ENCODE measurements at regions not wholly inside any gene's neighbourhood (a gene's known extent, or its start where the extent isn't known, plus 50 kb on each side); places are given as distances from the start of the nearest gene placed in this dataset.

DNA sequence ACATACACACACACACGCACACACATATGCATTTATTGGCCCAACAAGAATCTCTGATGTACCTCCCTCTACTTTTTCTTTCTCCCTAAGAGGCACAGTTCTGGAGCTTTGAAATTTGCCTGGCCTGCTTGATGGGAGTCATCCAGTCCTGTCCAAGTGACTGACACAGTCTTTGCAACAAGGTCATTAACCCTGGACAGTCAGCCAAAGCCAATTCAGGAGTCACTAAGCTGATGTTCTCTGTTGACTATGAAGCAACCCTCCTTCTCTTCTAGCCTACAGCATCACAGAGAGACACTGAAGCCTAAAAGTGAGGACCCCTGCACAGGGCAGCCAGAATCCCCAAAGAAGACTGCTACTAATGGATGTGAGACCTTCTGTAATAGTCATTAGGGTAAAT lies 123.1 kb downstream of the HHIPL2 start:
- no TSS peak for BruUV-seq (replicated peaks)
- H3K4me3 Mint-ChIP-seq (ENCODE audit: low read depth, unreplicated experiment): no peak overlapping the region
- intact Hi-C loops (cut with micrococcal nuclease; ENCODE audit: unreplicated experiment): no loop called here
- peaks cover 5% of the 10 kb centered on the region for H3K9me3 Mint-ChIP-seq (ENCODE audit: low read depth, unreplicated experiment)
- H3K27me3 Mint-ChIP-seq (ENCODE audit: unreplicated experiment): peaks cover 56% of the 10 kb centered on the region
- no peaks in the 10 kb centered on the region for H3K4me1 Mint-ChIP-seq (ENCODE audit: low read depth, unreplicated experiment)
- CTCF ChIA-PET: no interaction called here
- TF ChIP-seq CTCF (IDR thresholded peaks at IDR 0.05; ENCODE audit: unreplicated experiment): no peak
- H3K27ac Mint-ChIP-seq (ENCODE audit: unreplicated experiment): no peak overlapping the region
- DNase-seq: no peak
- H3K36me3 Mint-ChIP-seq (ENCODE audit: insufficient read depth, unreplicated experiment): no peaks in the 10 kb centered on the region

DNA sequence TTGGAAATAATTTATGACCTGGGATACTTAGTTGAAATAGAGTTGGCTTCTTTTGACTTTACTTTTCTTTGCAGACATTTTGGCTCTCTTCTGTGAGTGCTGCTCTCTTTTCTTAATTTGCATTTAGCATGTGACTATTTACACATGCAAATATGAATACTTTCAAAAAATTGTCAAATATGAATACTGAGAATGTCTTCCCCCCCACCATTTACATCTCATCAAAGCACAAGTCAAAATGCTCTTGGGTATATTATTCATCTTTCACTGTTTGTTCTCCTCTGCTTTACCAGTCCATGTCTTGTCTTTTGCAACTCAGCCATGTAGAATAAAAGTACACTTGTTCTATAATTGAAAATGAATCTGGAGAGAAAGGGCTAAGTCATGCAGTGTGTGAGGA lies 126.5 kb downstream of the HHIPL2 start:
- Mint-ChIP-seq H3K27ac (ENCODE audit: unreplicated experiment) (no peak overlapping the region), H3K4me3 (ENCODE audit: low read depth, unreplicated experiment) (no peak overlapping the region), H3K4me1 (ENCODE audit: low read depth, unreplicated experiment) (no peaks in the 10 kb centered on the region), H3K27me3 (ENCODE audit: unreplicated experiment) (peaks cover 57% of the 10 kb centered on the region), H3K36me3 (ENCODE audit: insufficient read depth, unreplicated experiment) (no peaks in the 10 kb centered on the region), H3K9me3 (ENCODE audit: low read depth, unreplicated experiment) (peaks cover 3% of the 10 kb centered on the region)
- DNase-seq: no peak
- CTCF ChIA-PET: no interaction called here
- intact Hi-C loops (cut with micrococcal nuclease; ENCODE audit: unreplicated experiment): no loop called here
- no peak for TF ChIP-seq CTCF (IDR thresholded peaks at IDR 0.05; ENCODE audit: unreplicated experiment)
- BruUV-seq (replicated peaks): no TSS peak

DNA sequence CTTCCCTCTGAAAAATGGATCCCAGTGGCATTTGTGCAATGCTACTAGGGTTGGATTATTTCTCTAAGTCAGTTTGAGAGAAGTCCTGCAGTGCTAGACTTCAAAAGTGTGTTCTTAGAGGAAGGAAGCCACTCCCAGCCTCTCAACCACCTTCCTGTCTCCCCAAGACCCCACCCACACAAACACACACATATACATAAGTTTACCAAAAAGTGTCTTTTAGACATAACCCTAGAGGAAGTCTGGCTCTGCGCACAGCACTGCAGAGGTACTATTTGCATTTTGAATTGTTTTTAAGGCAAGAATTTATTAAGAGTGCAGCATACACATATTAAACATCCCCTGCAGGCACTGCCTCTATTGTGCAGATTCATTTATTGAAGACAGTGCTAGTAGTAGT lies 127.3 kb downstream of the HHIPL2 start:
- H3K27ac Mint-ChIP-seq (ENCODE audit: unreplicated experiment): no peak overlapping the region
- H3K36me3 Mint-ChIP-seq (ENCODE audit: insufficient read depth, unreplicated experiment): no peaks in the 10 kb centered on the region
- peaks cover 3% of the 10 kb centered on the region for H3K9me3 Mint-ChIP-seq (ENCODE audit: low read depth, unreplicated experiment)
- CTCF ChIA-PET: interaction anchor here (0.7 kb wide), 1 partner anchor 301 kb away, joined by 5 read pairs; no protein-coding TSS in a partner anchor
- no peak for TF ChIP-seq CTCF (IDR thresholded peaks at IDR 0.05; ENCODE audit: unreplicated experiment)
- peaks cover 62% of the 10 kb centered on the region for H3K27me3 Mint-ChIP-seq (ENCODE audit: unreplicated experiment)
- BruUV-seq (replicated peaks): no TSS peak
- H3K4me1 Mint-ChIP-seq (ENCODE audit: low read depth, unreplicated experiment): no peaks in the 10 kb centered on the region
- DNase-seq: no peak
- H3K4me3 Mint-ChIP-seq (ENCODE audit: low read depth, unreplicated experiment): no peak overlapping the region
- intact Hi-C loops (cut with micrococcal nuclease; ENCODE audit: unreplicated experiment): no loop called here

GRCh38 chr1:222418654-222419053 lies 129.2 kb downstream of the HHIPL2 start:
- H3K4me1 Mint-ChIP-seq (ENCODE audit: low read depth, unreplicated experiment): no peaks in the 10 kb centered on the region
- no TSS peak for BruUV-seq (replicated peaks)
- H3K27me3 Mint-ChIP-seq (ENCODE audit: unreplicated experiment): peaks cover 69% of the 10 kb centered on the region
- H3K27ac Mint-ChIP-seq (ENCODE audit: unreplicated experiment): no peak overlapping the region
- no peak overlapping the region for H3K4me3 Mint-ChIP-seq (ENCODE audit: low read depth, unreplicated experiment)
- CTCF ChIA-PET: no interaction called here
- TF ChIP-seq CTCF (IDR thresholded peaks at IDR 0.05; ENCODE audit: unreplicated experiment): no peak
- peaks cover 3% of the 10 kb centered on the region for H3K9me3 Mint-ChIP-seq (ENCODE audit: low read depth, unreplicated experiment)
- intact Hi-C loops (cut with micrococcal nuclease; ENCODE audit: unreplicated experiment): no loop called here
- DNase-seq: no peak
- no peaks in the 10 kb centered on the region for H3K36me3 Mint-ChIP-seq (ENCODE audit: insufficient read depth, unreplicated experiment)

DNA sequence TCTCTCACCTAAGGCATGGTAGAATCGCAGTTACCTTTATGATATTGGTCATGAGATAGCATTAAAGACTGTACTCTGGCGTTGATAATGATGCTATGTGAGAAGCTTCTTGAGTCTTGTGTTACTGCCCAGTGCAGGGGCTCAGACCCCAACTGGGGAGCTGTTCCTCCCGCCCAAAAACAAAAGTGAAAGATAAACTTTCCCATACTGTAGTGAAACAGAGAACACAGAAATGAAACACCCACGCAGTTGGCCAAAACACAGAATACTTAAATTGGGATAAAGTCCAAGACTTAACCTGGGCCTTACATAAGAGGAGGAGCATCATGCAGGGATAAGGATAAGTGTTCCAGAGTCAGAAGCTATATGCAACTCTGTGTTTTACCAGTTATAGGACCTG lies 130.6 kb downstream of the HHIPL2 start:
- no peak for TF ChIP-seq CTCF (IDR thresholded peaks at IDR 0.05; ENCODE audit: unreplicated experiment)
- Mint-ChIP-seq H3K36me3 (ENCODE audit: insufficient read depth, unreplicated experiment) (no peaks in the 10 kb centered on the region), H3K27me3 (ENCODE audit: unreplicated experiment) (peaks cover 55% of the 10 kb centered on the region), H3K27ac (ENCODE audit: unreplicated experiment) (no peak overlapping the region), H3K4me3 (ENCODE audit: low read depth, unreplicated experiment) (no peak overlapping the region), H3K4me1 (ENCODE audit: low read depth, unreplicated experiment) (no peaks in the 10 kb centered on the region), H3K9me3 (ENCODE audit: low read depth, unreplicated experiment) (peaks cover 2% of the 10 kb centered on the region)
- CTCF ChIA-PET: no interaction called here
- no peak for DNase-seq
- BruUV-seq (replicated peaks): no TSS peak
- intact Hi-C loops (cut with micrococcal nuclease; ENCODE audit: unreplicated experiment): no loop called here

Data from Calu3 (cell line).